Neural progenitor cell (in vitro differentiated cells): ENCODE measurements at regions not wholly inside any gene's neighbourhood (a gene's known extent, or its start where the extent isn't known, plus 50 kb on each side); places are given as distances from the start of the nearest gene placed in this dataset.

Experiments
- DNase-seq: peaks from one replicate; pipeline ENCODE4 v3.0.0-alpha.2; 2016; ENCODE audit warnings: low spot score
- H2AFZ ChIP-seq: fragments of 200-600 bp; sonication (generic); replicated peaks from 2 replicates; pipeline ENCODE4 v1.6.1; 2016; ENCODE audit warnings: antibody characterized with exemption
- H3F3A ChIP-seq: fragments of 200-600 bp; sonication (generic); 2 replicates; pipeline ENCODE4 v1.6.1; 2016; ENCODE audit warnings: antibody characterized with exemption, low read depth
- H3K27ac ChIP-seq: fragments of 200-600 bp; sonication (generic); 2 replicates; pipeline ENCODE4 v1.5.1; 2016; ENCODE audit warnings: mild to moderate bottlenecking
- H3K27me3 ChIP-seq: fragments of 200-600 bp; sonication (generic); 2 replicates; pipeline ENCODE4 v1.6.1; 2016; ENCODE audit warnings: mild to moderate bottlenecking, moderate library complexity
- H3K36me3 ChIP-seq: fragments of 200-600 bp; sonication (generic); 2 replicates; pipeline ENCODE4 v1.5.1; 2016
- H3K4me1 ChIP-seq: fragments of 200-600 bp; sonication (generic); 2 replicates; pipeline ENCODE4 v1.6.1; 2016; ENCODE audit warnings: mixed run types
- H3K4me2 ChIP-seq: fragments of 200-600 bp; sonication (generic); 2 replicates; pipeline ENCODE4 v1.6.1; 2016
- H3K4me3 ChIP-seq: fragments of 200-600 bp; sonication (generic); 2 replicates; pipeline ENCODE4 v1.5.1; 2016
- H3K79me2 ChIP-seq: fragments of 200-600 bp; sonication (generic); 2 replicates; pipeline ENCODE4 v1.6.1; 2016; ENCODE audit warnings: low read depth
- H3K9ac ChIP-seq: fragments of 200-600 bp; sonication (generic); 2 replicates; pipeline ENCODE4 v1.6.1; 2016
- H3K9me3 ChIP-seq: fragments of 200-600 bp; sonication (generic); 2 replicates; pipeline ENCODE4 v1.5.1; 2016; ENCODE audit warnings: low read depth
- H4K20me1 ChIP-seq: fragments of 200-600 bp; sonication (generic); 2 replicates; pipeline ENCODE4 v1.6.1; 2016; ENCODE audit warnings: low read depth
- H3K27ac Mint-ChIP-seq: 3 replicates; pipeline ENCODE4 v1.8.0; 2021; ENCODE audit warnings: mixed read lengths
- H3K27me3 Mint-ChIP-seq: 2 replicates; pipeline ENCODE4 v1.8.0; 2022; ENCODE audit warnings: low read depth, mild to moderate bottlenecking, inconsistent platforms, moderate library complexity, mixed read lengths; ENCODE audit not compliant: insufficient read depth
- H3K36me3 Mint-ChIP-seq: 3 replicates; pipeline ENCODE4 v1.8.0; 2021; ENCODE audit warnings: mixed read lengths
- H3K4me1 Mint-ChIP-seq: 3 replicates; pipeline ENCODE4 v1.8.0; 2021; ENCODE audit warnings: mixed read lengths
- H3K4me3 Mint-ChIP-seq: 3 replicates; pipeline ENCODE4 v1.8.0; 2021; ENCODE audit warnings: mild to moderate bottlenecking, moderate library complexity, mixed read lengths
- H3K9me3 Mint-ChIP-seq: 3 replicates; pipeline ENCODE4 v1.8.0; 2020; ENCODE audit warnings: mixed read lengths
- CTCF ChIP-seq: fragments of 200-600 bp; sonication (generic); IDR thresholded peaks from 2 replicates; pipeline ENCODE4 v1.5.1; 2017; ENCODE audit warnings: antibody characterized with exemption, mild to moderate bottlenecking
- EZH2 ChIP-seq: fragments of 200-600 bp; sonication (generic); IDR thresholded peaks from 2 replicates; pipeline ENCODE4 v1.6.1; 2017; ENCODE audit warnings: antibody characterized with exemption, mild to moderate bottlenecking, moderate library complexity
- EZH2phosphoT487 ChIP-seq: fragments of 200-600 bp; sonication (generic); IDR thresholded peaks from 2 replicates; pipeline ENCODE4 v1.6.1; 2017; ENCODE audit warnings: antibody characterized with exemption

GRCh38 chr3:6228958-6229683, 631.8 kb upstream of the GRM7 start:
- no peaks in the 10 kb centered on the region for H3K4me1 Mint-ChIP-seq
- H3K4me3 ChIP-seq = no peak overlapping the region
- no peaks in the 10 kb centered on the region for H3K9me3 Mint-ChIP-seq
- DNase-seq = no peak
- H3K4me1 ChIP-seq = no peaks in the 10 kb centered on the region
- TF ChIP-seq EZH2 = no peak
- TF ChIP-seq EZH2phosphoT487 = no peak
- TF ChIP-seq CTCF = no peak
- no peaks in the 10 kb centered on the region for H3K36me3 ChIP-seq
- no peak overlapping the region for H3K9ac ChIP-seq
- no peak overlapping the region for H3K27ac ChIP-seq
- no peak overlapping the region for H3K4me2 ChIP-seq
- H3K79me2 ChIP-seq = no peaks in the 10 kb centered on the region
- no peak overlapping the region for H2AFZ ChIP-seq
- H3F3A ChIP-seq = no peaks in the 10 kb centered on the region
- no peak overlapping the region for H3K4me3 Mint-ChIP-seq
- no peaks in the 10 kb centered on the region for H4K20me1 ChIP-seq
- H3K27me3 Mint-ChIP-seq = no peaks in the 10 kb centered on the region
- H3K27ac Mint-ChIP-seq = no peak overlapping the region
- no peaks in the 10 kb centered on the region for H3K36me3 Mint-ChIP-seq
- H3K27me3 ChIP-seq = no peaks in the 10 kb centered on the region
- no peaks in the 10 kb centered on the region for H3K9me3 ChIP-seq

GRCh38 chr3:6229778-6230410, 631.0 kb upstream of the GRM7 start:
- no peaks in the 10 kb centered on the region for H4K20me1 ChIP-seq
- Mint-ChIP-seq H3K27me3 (no peaks in the 10 kb centered on the region), H3K4me3 (no peak overlapping the region), H3K9me3 (no peaks in the 10 kb centered on the region), H3K36me3 (no peaks in the 10 kb centered on the region), H3K27ac (no peak overlapping the region), H3K4me1 (no peaks in the 10 kb centered on the region)
- no peak overlapping the region for H3K4me2 ChIP-seq
- H3K4me1 ChIP-seq = no peaks in the 10 kb centered on the region
- no peak overlapping the region for H3K9ac ChIP-seq
- no peak overlapping the region for H2AFZ ChIP-seq
- H3K27ac ChIP-seq = no peak overlapping the region
- H3F3A ChIP-seq = no peaks in the 10 kb centered on the region
- TF ChIP-seq CTCF (no peak), EZH2phosphoT487 (no peak), EZH2 (no peak)
- H3K9me3 ChIP-seq = no peaks in the 10 kb centered on the region
- no peak for DNase-seq
- no peak overlapping the region for H3K4me3 ChIP-seq
- no peaks in the 10 kb centered on the region for H3K36me3 ChIP-seq
- no peaks in the 10 kb centered on the region for H3K27me3 ChIP-seq
- H3K79me2 ChIP-seq = no peaks in the 10 kb centered on the region

- no peaks in the 10 kb centered on the region for H3K79me2 ChIP-seq
- Mint-ChIP-seq H3K36me3 (no peaks in the 10 kb centered on the region), H3K4me1 (no peaks in the 10 kb centered on the region), H3K9me3 (no peaks in the 10 kb centered on the region), H3K27me3 (no peaks in the 10 kb centered on the region), H3K4me3 (no peak overlapping the region), H3K27ac (no peak overlapping the region)
- H3K27me3 ChIP-seq = no peaks in the 10 kb centered on the region
- no peaks in the 10 kb centered on the region for H3K36me3 ChIP-seq
- no peak overlapping the region for H3K9ac ChIP-seq
- H3K4me2 ChIP-seq = no peak overlapping the region
- TF ChIP-seq CTCF (no peak), EZH2phosphoT487 (no peak), EZH2 (no peak)
- no peak for DNase-seq
- H4K20me1 ChIP-seq = no peaks in the 10 kb centered on the region
- H3F3A ChIP-seq = no peaks in the 10 kb centered on the region
- H3K9me3 ChIP-seq = no peaks in the 10 kb centered on the region
- no peak overlapping the region for H3K27ac ChIP-seq
- peak overlapping the region; percentile 26 for H2AFZ ChIP-seq
- H3K4me1 ChIP-seq = peaks cover 17% of the 10 kb centered on the region
- H3K4me3 ChIP-seq = no peak overlapping the region
Observed at GRCh38 chr3:6242104-6242503, 618.8 kb upstream of the GRM7 start.
